Upper lobe of right lung (tissue), 1 donor: ENCODE measurements at regions not wholly inside any gene's neighbourhood (a gene's known extent, or its start where the extent isn't known, plus 50 kb on each side); places are given as distances from the start of the nearest gene placed in this dataset.

Experiments used
- ATAC-seq: fragments of 200-7000 bp; cut with Tn5 transposase; one replicate; pipeline ENCODE4 v1.9.1; 2020; ENCODE audit warnings: mild to moderate bottlenecking, moderate library complexity
- DNase-seq: peaks from one replicate; pipeline ENCODE4 v3.0.0-alpha.2; 2020
- H3K27ac ChIP-seq: fragments of 200-600 bp; one replicate; pipeline ENCODE4 v1.8.0; 2022
- H3K27me3 ChIP-seq: fragments of 200-600 bp; one replicate; pipeline ENCODE4 v1.8.0; 2022; ENCODE audit warnings: mild to moderate bottlenecking
- H3K36me3 ChIP-seq: fragments of 200-600 bp; one replicate; pipeline ENCODE4 v1.8.0; 2022
- H3K4me1 ChIP-seq: fragments of 200-600 bp; one replicate; pipeline ENCODE4 v1.8.0; 2022
- H3K4me3 ChIP-seq: fragments of 200-600 bp; one replicate; pipeline ENCODE4 v1.8.0; 2022; ENCODE audit warnings: mild to moderate bottlenecking
- H3K9me3 ChIP-seq: fragments of 200-600 bp; one replicate; pipeline ENCODE4 v1.8.0; 2022
- intact Hi-C: fragments of 100-400 bp; cut with DNase I; formaldehyde crosslinking; loops from one replicate; pipeline ENCODE4 v1.11.0; 2022
- TF ChIP-seq, protein P1 (sequence below): fragments of 200-600 bp; IDR thresholded peaks from one replicate; pipeline ENCODE4 v1.8.0; 2022; ENCODE audit warnings: antibody characterized with exemption
- donor health status: DM: no; HTN: yes; CAD: no; lungs with severe emphysema.

- no peaks in the 10 kb centered on the region for H3K36me3 ChIP-seq
- TF ChIP-seq, protein P1, sequence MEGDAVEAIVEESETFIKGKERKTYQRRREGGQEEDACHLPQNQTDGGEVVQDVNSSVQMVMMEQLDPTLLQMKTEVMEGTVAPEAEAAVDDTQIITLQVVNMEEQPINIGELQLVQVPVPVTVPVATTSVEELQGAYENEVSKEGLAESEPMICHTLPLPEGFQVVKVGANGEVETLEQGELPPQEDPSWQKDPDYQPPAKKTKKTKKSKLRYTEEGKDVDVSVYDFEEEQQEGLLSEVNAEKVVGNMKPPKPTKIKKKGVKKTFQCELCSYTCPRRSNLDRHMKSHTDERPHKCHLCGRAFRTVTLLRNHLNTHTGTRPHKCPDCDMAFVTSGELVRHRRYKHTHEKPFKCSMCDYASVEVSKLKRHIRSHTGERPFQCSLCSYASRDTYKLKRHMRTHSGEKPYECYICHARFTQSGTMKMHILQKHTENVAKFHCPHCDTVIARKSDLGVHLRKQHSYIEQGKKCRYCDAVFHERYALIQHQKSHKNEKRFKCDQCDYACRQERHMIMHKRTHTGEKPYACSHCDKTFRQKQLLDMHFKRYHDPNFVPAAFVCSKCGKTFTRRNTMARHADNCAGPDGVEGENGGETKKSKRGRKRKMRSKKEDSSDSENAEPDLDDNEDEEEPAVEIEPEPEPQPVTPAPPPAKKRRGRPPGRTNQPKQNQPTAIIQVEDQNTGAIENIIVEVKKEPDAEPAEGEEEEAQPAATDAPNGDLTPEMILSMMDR: no peak
- no peaks in the 10 kb centered on the region for H3K9me3 ChIP-seq
- intact Hi-C loops: no loop called here
- H3K27ac ChIP-seq: no peak overlapping the region
- H3K27me3 ChIP-seq: peaks cover 5% of the 10 kb centered on the region
- no peaks in the 10 kb centered on the region for H3K4me1 ChIP-seq
- DNase-seq (no peak), ATAC-seq (no peak)
- no peak overlapping the region for H3K4me3 ChIP-seq
Observed at GRCh38 chr7:155195939-155196523, 101.6 kb upstream of the INSIG1 start.

- Histone ChIP-seq H3K4me3 (no peak overlapping the region), H3K36me3 (no peaks in the 10 kb centered on the region), H3K27me3 (no peaks in the 10 kb centered on the region), H3K9me3 (no peaks in the 10 kb centered on the region), H3K4me1 (no peaks in the 10 kb centered on the region), H3K27ac (no peak overlapping the region)
- DNase-seq (no peak), ATAC-seq (no peak)
- intact Hi-C loops: no loop called here
- TF ChIP-seq, protein P1: no peak
Observed at GRCh38 chr7:155198196-155198892, 99.3 kb upstream of the INSIG1 start.

- DNase-seq (no peak), ATAC-seq (no peak)
- Histone ChIP-seq H3K9me3 (no peaks in the 10 kb centered on the region), H3K27ac (no peak overlapping the region), H3K36me3 (no peaks in the 10 kb centered on the region), H3K4me1 (no peaks in the 10 kb centered on the region), H3K4me3 (no peak overlapping the region), H3K27me3 (no peaks in the 10 kb centered on the region)
- intact Hi-C loops: no loop called here
- TF ChIP-seq, protein P1: no peak
Observed at GRCh38 chr7:155198901-155199845, 98.5 kb upstream of the INSIG1 start.

DNA sequence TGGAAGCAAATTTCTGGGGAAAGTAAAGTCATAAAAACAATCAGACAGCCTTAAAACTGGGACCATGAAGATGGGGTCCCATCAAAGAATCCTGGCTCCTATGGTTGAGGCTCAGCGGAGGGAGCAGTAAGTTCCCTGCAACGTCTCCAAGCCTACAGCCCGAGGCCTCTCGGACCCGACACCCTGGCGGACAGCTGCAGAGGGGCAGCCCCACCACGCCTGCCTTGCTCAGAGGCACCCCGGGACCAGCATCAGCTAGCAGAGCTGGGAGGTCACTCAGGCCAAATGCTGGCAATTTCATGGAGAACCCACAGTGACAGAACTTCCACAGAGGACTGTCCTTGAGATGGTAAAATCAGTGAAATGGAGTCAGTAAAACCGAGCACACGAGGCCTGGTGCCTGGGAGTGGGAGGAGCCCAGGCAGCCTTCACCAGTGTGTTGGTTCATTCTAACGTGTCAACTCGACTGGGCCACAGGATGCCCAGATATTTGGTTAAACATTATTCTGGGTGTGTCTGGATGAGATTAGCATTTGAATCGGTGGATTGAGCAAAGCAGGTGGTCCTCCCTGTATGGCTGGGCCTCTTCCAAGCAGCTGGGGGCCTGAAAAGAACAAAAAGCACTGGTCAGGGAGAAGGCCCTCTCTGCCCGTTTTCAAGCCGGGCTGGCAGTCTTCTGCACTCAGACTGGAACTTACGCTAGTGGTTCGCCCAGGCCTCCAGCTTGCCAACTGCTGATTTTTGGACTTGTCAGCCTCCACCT, 96.2 kb upstream of the INSIG1 start:
- Histone ChIP-seq H3K27me3 (no peaks in the 10 kb centered on the region), H3K4me3 (no peak overlapping the region), H3K4me1 (no peaks in the 10 kb centered on the region), H3K9me3 (no peaks in the 10 kb centered on the region), H3K36me3 (no peaks in the 10 kb centered on the region), H3K27ac (no peak overlapping the region)
- DNase-seq (no peak), ATAC-seq (no peak)
- intact Hi-C loops: no loop called here
- TF ChIP-seq, protein P1: no peak

DNA sequence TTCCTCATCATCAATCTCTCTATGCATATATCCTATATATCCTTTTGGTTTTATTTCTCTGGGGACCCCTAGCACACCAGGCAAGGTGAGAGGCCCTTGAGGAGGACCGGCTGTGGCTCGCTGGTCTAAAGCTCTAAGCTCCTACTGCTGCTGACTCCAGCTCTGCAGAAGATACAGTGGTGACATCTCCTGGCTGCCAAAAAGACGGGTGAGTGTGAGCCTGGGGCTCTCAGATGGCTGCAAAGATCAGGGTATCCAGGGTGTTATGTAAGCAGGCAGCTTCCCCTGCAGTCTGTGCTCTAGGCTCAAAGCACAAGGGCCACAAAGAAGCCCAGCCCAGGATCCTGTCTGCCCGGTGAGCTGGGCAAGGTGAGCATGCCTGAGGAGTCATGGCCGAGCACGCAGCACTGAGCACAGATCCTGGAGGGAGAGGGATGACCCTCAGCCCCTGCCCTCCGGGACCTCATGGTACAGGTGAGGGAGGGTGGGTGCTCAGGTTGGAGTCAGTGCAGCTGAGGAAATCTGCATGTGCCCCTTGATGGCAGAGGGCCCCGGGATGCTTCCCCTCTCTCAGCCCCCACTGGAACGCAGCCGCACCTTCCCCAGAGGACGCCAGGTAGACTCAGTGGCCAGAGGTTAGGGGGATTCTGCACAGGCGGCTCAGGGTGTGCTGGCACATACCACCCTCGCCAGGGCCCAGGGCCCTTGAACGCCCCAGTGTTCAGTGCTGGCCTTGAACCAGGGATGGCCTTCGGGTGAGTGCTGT, 95.4 kb upstream of the INSIG1 start:
- Histone ChIP-seq H3K27ac (no peak overlapping the region), H3K36me3 (no peaks in the 10 kb centered on the region), H3K4me3 (no peak overlapping the region), H3K9me3 (no peaks in the 10 kb centered on the region), H3K27me3 (no peaks in the 10 kb centered on the region), H3K4me1 (no peaks in the 10 kb centered on the region)
- ATAC-seq: no peak
- DNase-seq: no peak
- TF ChIP-seq, protein P1: no peak
- intact Hi-C loops: no loop called here
